Activated T-cell treated with anti-CD3 and anti-CD28 coated beads, Interleukin-2, amount 50 U/mL, for 24 hours (primary cell): ENCODE measurements at regions not wholly inside any gene's neighbourhood (a gene's known extent, or its start where the extent isn't known, plus 50 kb on each side); places are given as distances from the start of the nearest gene placed in this dataset.

Experiments used
- DNase-seq: peaks from one replicate; pipeline ENCODE4 v3.0.0-alpha.2; 2020
- H3K27ac Mint-ChIP-seq: 2 replicates; pipeline ENCODE4 v1.8.0; 2020; ENCODE audit warnings: mild to moderate bottlenecking, mixed read lengths
- H3K27me3 Mint-ChIP-seq: 2 replicates; pipeline ENCODE4 v1.8.0; 2020; ENCODE audit warnings: mixed read lengths
- H3K36me3 Mint-ChIP-seq: 2 replicates; pipeline ENCODE4 v1.8.0; 2020; ENCODE audit warnings: low read depth, mixed read lengths
- H3K4me1 Mint-ChIP-seq: 2 replicates; pipeline ENCODE4 v1.8.0; 2020; ENCODE audit warnings: low read depth, mixed read lengths
- H3K4me3 Mint-ChIP-seq: 2 replicates; pipeline ENCODE4 v1.8.0; 2020; ENCODE audit warnings: mild to moderate bottlenecking, moderate library complexity, mixed read lengths
- H3K9me3 Mint-ChIP-seq: 2 replicates; pipeline ENCODE4 v1.8.0; 2020; ENCODE audit warnings: mixed read lengths

DNA sequence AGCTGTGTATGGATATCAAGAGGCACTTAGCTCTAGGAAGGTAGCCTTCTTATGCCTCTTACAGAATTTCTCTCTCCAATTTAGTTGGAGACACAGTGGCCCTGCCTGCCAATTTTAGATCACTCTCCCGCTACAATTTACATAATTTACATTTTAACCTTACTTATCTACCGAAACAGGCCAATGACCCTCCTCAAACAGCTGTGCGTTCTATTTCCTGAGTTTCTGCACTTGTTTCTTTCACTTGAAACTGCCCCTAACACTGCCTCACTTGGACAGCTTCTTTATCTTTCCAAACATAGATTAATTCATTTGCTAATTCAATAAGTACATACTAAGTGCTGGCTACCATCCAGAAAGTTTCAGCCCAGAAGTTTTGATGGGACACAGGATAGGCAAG lies 52.9 kb upstream of the HDDC2 start:
- no peak for DNase-seq
- no peak overlapping the region for H3K4me3 Mint-ChIP-seq
- H3K27me3 Mint-ChIP-seq: peaks cover 5% of the 10 kb centered on the region
- peaks cover 7% of the 10 kb centered on the region for H3K4me1 Mint-ChIP-seq
- no peaks in the 10 kb centered on the region for H3K36me3 Mint-ChIP-seq
- no peaks in the 10 kb centered on the region for H3K9me3 Mint-ChIP-seq
- no peak overlapping the region for H3K27ac Mint-ChIP-seq

GRCh38 chr6:125356884-125357283 lies 55.1 kb upstream of the HDDC2 start:
- no peak overlapping the region for H3K27ac Mint-ChIP-seq
- no peaks in the 10 kb centered on the region for H3K36me3 Mint-ChIP-seq

DNA sequence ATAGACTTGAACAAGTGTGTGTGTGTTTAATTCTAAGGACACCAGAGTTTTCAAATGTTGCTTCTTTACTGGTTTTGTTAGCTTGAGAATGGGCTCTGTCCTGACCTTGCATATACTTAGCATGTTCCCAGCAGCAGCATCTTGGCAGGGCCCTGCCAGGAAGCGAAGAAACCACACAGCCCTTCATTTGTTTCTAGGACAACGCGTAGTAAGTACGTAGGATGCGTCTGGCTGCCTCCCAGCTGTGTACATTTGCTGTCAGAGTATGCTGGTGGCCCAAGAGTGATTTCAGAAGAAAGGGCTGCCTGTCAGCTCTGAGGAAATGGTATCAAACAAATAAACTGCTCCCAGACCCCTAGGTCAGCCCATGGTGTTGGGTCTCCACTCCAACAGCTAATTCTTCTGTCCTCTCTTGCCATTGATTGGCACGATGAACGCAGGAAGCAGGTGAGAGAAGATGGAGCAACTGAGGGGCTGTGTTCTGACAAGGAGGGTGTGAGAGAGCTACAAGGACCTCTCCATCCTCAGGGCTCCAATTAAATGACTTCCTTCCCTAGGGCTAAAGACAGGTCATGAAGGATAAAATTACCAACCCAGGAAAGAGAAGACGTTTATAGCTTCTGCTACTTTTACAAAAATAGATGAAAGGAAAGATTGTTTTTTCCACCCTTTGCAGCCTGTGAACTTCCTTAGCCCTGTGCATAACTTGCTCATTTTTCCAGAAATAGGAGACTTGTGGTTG lies 55.9 kb upstream of the HDDC2 start:
- Mint-ChIP-seq H3K27me3 (peaks cover 20% of the 10 kb centered on the region), H3K9me3 (no peaks in the 10 kb centered on the region), H3K4me1 (peaks cover 10% of the 10 kb centered on the region), H3K36me3 (no peaks in the 10 kb centered on the region), H3K4me3 (no peak overlapping the region), H3K27ac (no peak overlapping the region)
- no peak for DNase-seq

More at GRCh38 chr6:125356884-125357283, 55.1 kb upstream of the HDDC2 start:
- no peak for DNase-seq
- H3K9me3 Mint-ChIP-seq: no peaks in the 10 kb centered on the region
- peaks cover 7% of the 10 kb centered on the region for H3K4me1 Mint-ChIP-seq
- H3K27me3 Mint-ChIP-seq: peaks cover 12% of the 10 kb centered on the region
- no peak overlapping the region for H3K4me3 Mint-ChIP-seq

- Mint-ChIP-seq H3K9me3 (no peaks in the 10 kb centered on the region), H3K36me3 (no peaks in the 10 kb centered on the region), H3K4me1 (peaks cover 12% of the 10 kb centered on the region), H3K4me3 (no peak overlapping the region), H3K27ac (no peak overlapping the region), H3K27me3 (peaks cover 29% of the 10 kb centered on the region)
- no peak for DNase-seq
Observed at GRCh38 chr6:125358898-125359297, 57.1 kb upstream of the HDDC2 start.

DNA sequence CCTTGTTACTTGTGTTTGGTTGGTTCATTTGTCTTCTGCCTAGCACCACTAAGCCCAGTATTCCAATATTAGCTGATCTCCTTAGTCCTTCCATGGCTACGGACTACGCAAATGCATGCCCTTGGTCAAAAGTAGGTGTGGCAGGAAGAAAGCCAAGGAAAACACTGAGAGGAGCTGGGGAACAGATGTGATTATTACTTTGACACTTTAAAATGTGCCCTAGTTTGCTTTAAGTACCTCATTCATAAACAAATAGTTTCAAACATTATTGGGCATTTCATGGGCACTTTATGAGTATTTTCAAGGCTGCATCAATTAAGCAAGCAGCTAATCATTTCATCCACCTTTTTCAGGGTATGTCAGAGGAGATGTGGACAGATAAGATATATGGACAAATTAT lies 60.1 kb upstream of the HDDC2 start:
- Mint-ChIP-seq H3K36me3 (no peaks in the 10 kb centered on the region), H3K27me3 (peaks cover 53% of the 10 kb centered on the region), H3K4me3 (no peak overlapping the region), H3K27ac (no peak overlapping the region), H3K4me1 (peaks cover 12% of the 10 kb centered on the region), H3K9me3 (no peaks in the 10 kb centered on the region)
- no peak for DNase-seq

GRCh38 chr6:125363039-125363823 lies 61.5 kb upstream of the HDDC2 start:
- H3K4me1 Mint-ChIP-seq: peaks cover 5% of the 10 kb centered on the region
- H3K36me3 Mint-ChIP-seq: no peaks in the 10 kb centered on the region
- no peak overlapping the region for H3K4me3 Mint-ChIP-seq
- H3K27me3 Mint-ChIP-seq: peaks cover 60% of the 10 kb centered on the region
- H3K9me3 Mint-ChIP-seq: no peaks in the 10 kb centered on the region
- DNase-seq: no peak
- no peak overlapping the region for H3K27ac Mint-ChIP-seq

DNA sequence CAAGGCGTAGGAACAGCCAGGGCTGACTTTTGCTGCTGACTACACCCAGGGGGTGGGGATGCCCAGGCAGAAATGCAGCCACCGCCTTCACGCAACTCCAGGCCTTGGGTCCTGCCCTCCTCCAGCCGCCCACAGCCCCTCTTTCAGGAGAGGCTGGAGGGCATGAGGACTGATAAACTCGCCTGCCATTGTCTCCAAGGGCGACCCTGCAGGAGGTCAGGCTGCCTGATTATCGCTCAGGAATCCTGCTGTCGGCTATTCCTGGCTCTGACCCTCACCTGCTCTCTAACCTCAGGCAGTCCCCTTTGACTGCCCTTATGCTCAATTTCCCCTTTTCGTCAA lies 62.0 kb upstream of the HDDC2 start:
- Mint-ChIP-seq H3K4me1 (peaks cover 5% of the 10 kb centered on the region), H3K27ac (no peak overlapping the region), H3K4me3 (no peak overlapping the region), H3K27me3 (peaks cover 58% of the 10 kb centered on the region), H3K36me3 (no peaks in the 10 kb centered on the region), H3K9me3 (no peaks in the 10 kb centered on the region)
- DNase-seq: no peak

DNA sequence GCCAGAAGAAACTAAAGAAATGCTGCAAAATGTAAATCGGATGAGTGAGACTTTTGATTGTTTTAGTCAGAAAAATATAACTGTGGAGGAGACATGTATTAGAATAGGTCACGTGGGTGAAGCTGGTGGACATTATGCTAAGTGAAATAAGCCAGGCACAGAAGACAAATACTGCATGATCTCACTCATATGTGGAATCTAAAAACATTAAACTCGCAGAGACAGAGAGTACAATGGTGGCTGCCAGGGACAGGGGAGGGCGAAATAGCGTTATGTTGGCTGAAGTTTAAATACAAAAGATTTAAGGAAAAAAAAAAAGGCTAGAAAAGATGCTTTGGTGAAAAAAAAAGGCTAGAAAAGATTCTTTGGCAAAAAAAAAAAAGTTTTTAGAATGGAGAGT lies 63.5 kb upstream of the HDDC2 start:
- Mint-ChIP-seq H3K4me3 (no peak overlapping the region), H3K9me3 (no peaks in the 10 kb centered on the region), H3K4me1 (peaks cover 5% of the 10 kb centered on the region), H3K27ac (no peak overlapping the region), H3K36me3 (no peaks in the 10 kb centered on the region), H3K27me3 (peaks cover 56% of the 10 kb centered on the region)
- no peak for DNase-seq

DNA sequence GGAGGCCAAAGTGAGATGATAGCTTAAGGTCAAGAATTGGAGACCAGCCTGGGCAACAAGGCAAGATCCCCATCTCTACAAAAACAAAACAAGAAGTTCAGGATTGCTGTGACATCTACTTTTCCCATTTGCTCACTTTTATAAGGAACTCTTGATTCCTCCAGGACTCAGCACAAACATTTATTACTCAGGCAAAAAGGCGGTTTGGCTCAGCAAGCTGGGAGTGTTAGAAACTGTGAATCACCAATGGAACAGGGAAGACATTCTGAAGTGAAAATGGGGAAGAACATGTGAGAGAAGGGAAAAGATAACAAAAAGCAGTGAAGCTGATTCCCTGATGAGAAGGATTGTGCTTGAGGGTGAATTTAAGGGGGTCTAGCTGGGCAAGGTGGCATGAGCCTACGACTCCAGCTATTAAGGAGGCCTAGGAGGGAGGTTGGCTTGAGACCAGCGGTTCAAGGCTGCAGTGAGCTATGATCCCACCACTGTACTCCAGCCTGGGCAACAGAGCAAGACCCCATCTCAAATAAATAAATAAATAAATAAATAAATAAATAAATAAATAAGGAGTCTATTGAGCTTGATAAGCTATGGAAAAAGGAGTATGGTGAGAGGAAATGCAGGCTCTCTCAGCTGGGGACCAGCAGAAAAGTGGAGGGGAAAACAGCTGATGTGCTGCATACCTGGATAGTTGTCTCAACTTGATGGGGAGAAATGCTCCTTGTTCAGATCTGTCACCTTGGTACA lies 65.4 kb upstream of the HDDC2 start:
- peaks cover 5% of the 10 kb centered on the region for H3K4me1 Mint-ChIP-seq
- H3K36me3 Mint-ChIP-seq: no peaks in the 10 kb centered on the region
- H3K4me3 Mint-ChIP-seq: no peak overlapping the region
- H3K27me3 Mint-ChIP-seq: peaks cover 52% of the 10 kb centered on the region
- no peak for DNase-seq
- H3K27ac Mint-ChIP-seq: no peak overlapping the region
- no peaks in the 10 kb centered on the region for H3K9me3 Mint-ChIP-seq

DNA sequence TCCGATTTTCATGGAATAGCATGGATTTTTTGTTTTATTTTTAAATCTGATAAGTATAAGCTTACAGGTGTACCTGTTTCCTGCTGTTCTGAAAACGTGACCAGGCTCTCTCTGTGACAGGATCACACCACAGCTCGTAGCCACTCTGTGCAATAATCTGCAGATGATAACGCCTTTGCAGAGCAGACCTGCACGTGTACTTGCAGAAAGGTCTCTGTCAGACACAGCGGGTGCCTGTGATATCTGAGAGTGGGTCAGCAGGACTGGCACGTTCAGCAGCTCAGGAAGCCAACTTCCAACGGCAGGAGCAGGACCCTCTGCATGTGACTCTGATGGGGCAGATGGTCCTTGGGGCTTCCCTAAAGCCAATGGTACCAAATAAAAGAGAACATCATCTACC lies 68.6 kb upstream of the HDDC2 start:
- peaks cover 41% of the 10 kb centered on the region for H3K27me3 Mint-ChIP-seq
- H3K27ac Mint-ChIP-seq: no peak overlapping the region
- no peaks in the 10 kb centered on the region for H3K4me1 Mint-ChIP-seq
- no peaks in the 10 kb centered on the region for H3K36me3 Mint-ChIP-seq
- H3K9me3 Mint-ChIP-seq: no peaks in the 10 kb centered on the region
- DNase-seq: no peak
- no peak overlapping the region for H3K4me3 Mint-ChIP-seq

DNA sequence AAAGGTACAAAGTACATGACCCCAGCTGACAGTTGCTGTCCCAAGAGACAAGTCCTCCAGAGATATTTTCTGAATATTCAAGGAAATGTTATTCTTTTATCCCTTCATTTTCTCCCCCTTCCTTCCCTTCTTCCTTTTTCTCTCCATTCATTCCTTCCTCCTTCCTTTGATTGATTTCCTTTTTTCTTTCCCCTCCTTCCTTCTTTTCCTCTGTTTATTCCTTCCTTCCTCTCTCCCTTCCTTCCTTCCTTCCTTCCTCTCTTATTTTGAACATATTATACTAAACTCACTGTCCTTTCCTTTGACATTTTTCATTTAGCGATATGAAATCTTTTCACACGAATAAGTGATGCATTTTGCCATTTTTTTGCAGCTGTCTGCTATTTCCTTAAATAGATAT lies 73.2 kb upstream of the HDDC2 start:
- H3K4me3 Mint-ChIP-seq: no peak overlapping the region
- H3K4me1 Mint-ChIP-seq: no peaks in the 10 kb centered on the region
- peaks cover 44% of the 10 kb centered on the region for H3K27me3 Mint-ChIP-seq
- no peak overlapping the region for H3K27ac Mint-ChIP-seq
- no peak for DNase-seq
- H3K9me3 Mint-ChIP-seq: no peaks in the 10 kb centered on the region
- H3K36me3 Mint-ChIP-seq: no peaks in the 10 kb centered on the region

GRCh38 chr6:125375821-125376220 lies 74.1 kb upstream of the HDDC2 start:
- DNase-seq: no peak
- Mint-ChIP-seq H3K4me1 (no peaks in the 10 kb centered on the region), H3K27ac (no peak overlapping the region), H3K27me3 (peaks cover 41% of the 10 kb centered on the region), H3K9me3 (no peaks in the 10 kb centered on the region), H3K36me3 (no peaks in the 10 kb centered on the region), H3K4me3 (no peak overlapping the region)

- no peaks in the 10 kb centered on the region for H3K36me3 Mint-ChIP-seq
- no peak overlapping the region for H3K27ac Mint-ChIP-seq
- H3K4me1 Mint-ChIP-seq: no peaks in the 10 kb centered on the region
- H3K4me3 Mint-ChIP-seq: no peak overlapping the region
- DNase-seq: no peak
- H3K9me3 Mint-ChIP-seq: no peaks in the 10 kb centered on the region
- peaks cover 48% of the 10 kb centered on the region for H3K27me3 Mint-ChIP-seq
Observed at GRCh38 chr6:125377621-125378020, 75.9 kb upstream of the HDDC2 start.

- Mint-ChIP-seq H3K4me1 (no peaks in the 10 kb centered on the region), H3K9me3 (no peaks in the 10 kb centered on the region), H3K36me3 (no peaks in the 10 kb centered on the region), H3K27me3 (peaks cover 40% of the 10 kb centered on the region), H3K4me3 (no peak overlapping the region), H3K27ac (no peak overlapping the region)
- no peak for DNase-seq
Observed at GRCh38 chr6:125379174-125379573, 77.4 kb upstream of the HDDC2 start.

GRCh38 chr6:125380474-125380873 lies 78.7 kb upstream of the HDDC2 start:
- H3K27me3 Mint-ChIP-seq: peaks cover 35% of the 10 kb centered on the region

More at GRCh38 chr6:125380474-125380873, 78.7 kb upstream of the HDDC2 start:
- DNase-seq: no peak
- Mint-ChIP-seq H3K4me1 (no peaks in the 10 kb centered on the region), H3K9me3 (no peaks in the 10 kb centered on the region), H3K27ac (no peak overlapping the region), H3K4me3 (no peak overlapping the region), H3K36me3 (no peaks in the 10 kb centered on the region)
